ENCODE measurements at regions not wholly inside any gene's neighbourhood (a gene's known extent, or its start where the extent isn't known, plus 50 kb on each side); places are given as distances from the start of the nearest gene placed in this dataset.

GRCh38 chr14:82104013-82104412, 570.4 kb upstream of the SEL1L start:
- intact Hi-C loops (cut with DNase I), result no loop called here

DNA sequence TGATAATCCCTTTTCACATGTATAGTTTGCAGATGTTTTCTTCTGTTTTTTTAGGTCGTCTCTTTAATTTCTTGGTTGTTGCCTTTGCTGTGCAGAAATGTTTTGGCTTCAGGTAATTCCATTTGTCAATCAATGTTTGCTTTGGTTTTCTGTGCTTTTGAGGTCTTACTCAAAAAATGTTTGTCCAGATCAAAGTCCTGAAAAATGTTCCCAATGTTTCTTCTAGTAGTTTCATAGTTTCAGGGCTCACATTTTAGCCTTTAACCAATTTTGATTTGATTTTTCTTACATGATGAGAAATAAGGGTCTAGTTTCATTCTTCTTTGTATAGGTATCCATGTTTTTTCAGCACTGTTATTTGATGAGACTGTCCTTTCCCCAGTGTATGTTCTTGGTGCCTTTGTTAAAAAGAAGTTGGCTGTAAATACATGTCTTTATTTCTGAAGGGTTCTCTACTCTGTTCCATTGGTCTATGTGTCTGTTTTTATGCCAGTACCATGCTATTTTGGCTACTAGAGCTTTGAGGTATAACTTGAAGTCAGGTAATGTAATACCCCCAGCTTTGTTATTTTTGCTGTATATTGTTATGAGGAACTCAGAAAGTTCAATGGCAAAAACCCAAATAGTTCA, 578.7 kb upstream of the SEL1L start:
- H3K27ac ChIP-seq, result no peak overlapping the region
- no peak for DNase-seq
- intact Hi-C loops (cut with DNase I), result no loop called here
- H3K4me3 ChIP-seq, result no peak overlapping the region
- no peaks in the 10 kb centered on the region for H3K27me3 ChIP-seq
- no peaks in the 10 kb centered on the region for H3K4me1 ChIP-seq (replicated peaks in 1 of 2)
- 43 to 60% (median 49%) methylated on average over 1 of the region's 1 CpG for WGBS, 4 donors
- TF ChIP-seq CTCF (IDR thresholded peaks at IDR 0.05) (no peak), POLR2A (IDR thresholded peaks at IDR 0.05) (no peak)
- H3K9me3 ChIP-seq (replicated peaks in 1 of 3), result no peaks in the 10 kb centered on the region
- H3K36me3 ChIP-seq (replicated peaks in 1 of 2), result no peaks in the 10 kb centered on the region

More at GRCh38 chr14:82104013-82104412, 570.4 kb upstream of the SEL1L start:
- H3K4me3 ChIP-seq, result no peak overlapping the region
- no peak overlapping the region for H3K27ac ChIP-seq
- no peaks in the 10 kb centered on the region for H3K36me3 ChIP-seq (replicated peaks in 1 of 2)
- 14 to 50% (median 20%) methylated on average over 1 of the region's 1 CpG for WGBS, 4 donors
- no peak for TF ChIP-seq CTCF (IDR thresholded peaks at IDR 0.05)
- TF ChIP-seq POLR2A (IDR thresholded peaks at IDR 0.05), result no peak
- no peaks in the 10 kb centered on the region for H3K27me3 ChIP-seq
- no peak for DNase-seq
- H3K4me1 ChIP-seq (replicated peaks in 1 of 2), result no peaks in the 10 kb centered on the region
- no peaks in the 10 kb centered on the region for H3K9me3 ChIP-seq (replicated peaks in 1 of 3)

- intact Hi-C loops (cut with DNase I), result no loop called here
- Histone ChIP-seq H3K27ac (no peak overlapping the region), H3K9me3 (replicated peaks in 1 of 3) (no peaks in the 10 kb centered on the region), H3K36me3 (replicated peaks in 1 of 2) (no peaks in the 10 kb centered on the region), H3K4me3 (no peak overlapping the region), H3K4me1 (replicated peaks in 1 of 2) (no peaks in the 10 kb centered on the region), H3K27me3 (no peaks in the 10 kb centered on the region)
- TF ChIP-seq POLR2A (IDR thresholded peaks at IDR 0.05) (no peak), CTCF (IDR thresholded peaks at IDR 0.05) (no peak)
- DNase-seq, result no peak
- 76 to 87% (median 81%) methylated on average over 2 of the region's 2 CpGs for WGBS, 4 donors
These were observed 579.4 kb upstream of the SEL1L start for GRCh38 chr14:82113007-82113406.

- H3K4me1 ChIP-seq (replicated peaks in 1 of 2), result no peaks in the 10 kb centered on the region
- H3K27ac ChIP-seq, result no peak overlapping the region
- 50 to 60% (median 59%) methylated on average over 1 of the region's 1 CpG for WGBS, 4 donors
- TF ChIP-seq CTCF (IDR thresholded peaks at IDR 0.05), result no peak
- TF ChIP-seq POLR2A (IDR thresholded peaks at IDR 0.05), result no peak
- intact Hi-C loops (cut with DNase I), result no loop called here
- H3K36me3 ChIP-seq (replicated peaks in 1 of 2), result no peaks in the 10 kb centered on the region
- no peak for DNase-seq
- H3K9me3 ChIP-seq (replicated peaks in 1 of 3), result no peaks in the 10 kb centered on the region
- H3K4me3 ChIP-seq, result no peak overlapping the region
- H3K27me3 ChIP-seq, result no peaks in the 10 kb centered on the region
These were observed 580.1 kb upstream of the SEL1L start for GRCh38 chr14:82113710-82114109.
